ENCODE measurements at regions not wholly inside any gene's neighbourhood (a gene's known extent, or its start where the extent isn't known, plus 50 kb on each side); places are given as distances from the start of the nearest gene placed in this dataset.

GRCh38 chr4:156312261-156312847, 358.7 kb upstream of the CTSO start:
- no peaks in the 10 kb centered on the region for H3K79me2 ChIP-seq (ENCODE audit: insufficient read depth, low read length)

GRCh38 chr4:156309031-156309430, 355.4 kb upstream of the CTSO start:
- H3K27me3 ChIP-seq (ENCODE audit: low read length): no peaks in the 10 kb centered on the region
- no peak overlapping the region for H3K27ac ChIP-seq (ENCODE audit: low read depth, low read length)
- H2AFZ ChIP-seq (ENCODE audit: low read depth, low read length, severe bottlenecking): no peak overlapping the region
- no peak overlapping the region for H3K4me3 ChIP-seq (ENCODE audit: insufficient read depth, low read length, poor library complexity, severe bottlenecking)
- H3K9me2 ChIP-seq (replicated peaks; ENCODE audit: insufficient read depth, low read length): no peaks in the 10 kb centered on the region
- no peak overlapping the region for H3K4me2 ChIP-seq (ENCODE audit: low read depth, low read length, poor library complexity, severe bottlenecking)
- H3K9me3 ChIP-seq (ENCODE audit: insufficient read depth, low read length): no peaks in the 10 kb centered on the region
- no peaks in the 10 kb centered on the region for H3K79me2 ChIP-seq (ENCODE audit: insufficient read depth, low read length)
- no peaks in the 10 kb centered on the region for H4K20me1 ChIP-seq (ENCODE audit: low read depth, low read length)
- H3K9ac ChIP-seq (ENCODE audit: low read length): no peak overlapping the region
- no peaks in the 10 kb centered on the region for H3K36me3 ChIP-seq (ENCODE audit: low read length)
- H3F3A ChIP-seq (ENCODE audit: insufficient read depth): no peaks in the 10 kb centered on the region
- TF ChIP-seq CTCF (IDR thresholded peaks at IDR 0.05; ENCODE audit: insufficient read depth, low read length, poor library complexity, severe bottlenecking) (no peak), EZH2phosphoT487 (conservative IDR thresholded peaks at IDR 0.05; ENCODE audit: low read length) (no peak)

More at GRCh38 chr4:156312261-156312847, 358.7 kb upstream of the CTSO start:
- no peaks in the 10 kb centered on the region for H3K36me3 ChIP-seq (ENCODE audit: low read length)
- TF ChIP-seq CTCF (IDR thresholded peaks at IDR 0.05; ENCODE audit: insufficient read depth, low read length, poor library complexity, severe bottlenecking) (no peak), EZH2phosphoT487 (conservative IDR thresholded peaks at IDR 0.05; ENCODE audit: low read length) (no peak)
- H3F3A ChIP-seq (ENCODE audit: insufficient read depth): no peaks in the 10 kb centered on the region
- no peak overlapping the region for H3K4me2 ChIP-seq (ENCODE audit: low read depth, low read length, poor library complexity, severe bottlenecking)
- H3K9me2 ChIP-seq (replicated peaks; ENCODE audit: insufficient read depth, low read length): no peaks in the 10 kb centered on the region
- no peak overlapping the region for H3K4me3 ChIP-seq (ENCODE audit: insufficient read depth, low read length, poor library complexity, severe bottlenecking)
- H4K20me1 ChIP-seq (ENCODE audit: low read depth, low read length): no peaks in the 10 kb centered on the region
- no peaks in the 10 kb centered on the region for H3K9me3 ChIP-seq (ENCODE audit: insufficient read depth, low read length)
- H2AFZ ChIP-seq (ENCODE audit: low read depth, low read length, severe bottlenecking): no peak overlapping the region
- H3K9ac ChIP-seq (ENCODE audit: low read length): no peak overlapping the region
- no peaks in the 10 kb centered on the region for H3K27me3 ChIP-seq (ENCODE audit: low read length)
- H3K27ac ChIP-seq (ENCODE audit: low read depth, low read length): no peak overlapping the region

- TF ChIP-seq CTCF (IDR thresholded peaks at IDR 0.05; ENCODE audit: insufficient read depth, low read length, poor library complexity, severe bottlenecking): no peak
- no peak for TF ChIP-seq EZH2phosphoT487 (conservative IDR thresholded peaks at IDR 0.05; ENCODE audit: low read length)
Observed at GRCh38 chr4:156303708-156304107, 350.0 kb upstream of the CTSO start.

More at GRCh38 chr4:156303708-156304107, 350.0 kb upstream of the CTSO start:
- no peaks in the 10 kb centered on the region for H3K9me2 ChIP-seq (replicated peaks; ENCODE audit: insufficient read depth, low read length)
- H3K4me2 ChIP-seq (ENCODE audit: low read depth, low read length, poor library complexity, severe bottlenecking): no peak overlapping the region
- H2AFZ ChIP-seq (ENCODE audit: low read depth, low read length, severe bottlenecking): no peak overlapping the region
- H3K36me3 ChIP-seq (ENCODE audit: low read length): no peaks in the 10 kb centered on the region
- H4K20me1 ChIP-seq (ENCODE audit: low read depth, low read length): no peaks in the 10 kb centered on the region
- no peak overlapping the region for H3K9ac ChIP-seq (ENCODE audit: low read length)
- no peaks in the 10 kb centered on the region for H3K27me3 ChIP-seq (ENCODE audit: low read length)
- no peaks in the 10 kb centered on the region for H3K9me3 ChIP-seq (ENCODE audit: insufficient read depth, low read length)
- no peak overlapping the region for H3K27ac ChIP-seq (ENCODE audit: low read depth, low read length)
- no peak overlapping the region for H3K4me3 ChIP-seq (ENCODE audit: insufficient read depth, low read length, poor library complexity, severe bottlenecking)
- H3F3A ChIP-seq (ENCODE audit: insufficient read depth): no peaks in the 10 kb centered on the region
- no peaks in the 10 kb centered on the region for H3K79me2 ChIP-seq (ENCODE audit: insufficient read depth, low read length)
